ENCODE measurements at regions not wholly inside any gene's neighbourhood (a gene's known extent, or its start where the extent isn't known, plus 50 kb on each side); places are given as distances from the start of the nearest gene placed in this dataset.

DNA sequence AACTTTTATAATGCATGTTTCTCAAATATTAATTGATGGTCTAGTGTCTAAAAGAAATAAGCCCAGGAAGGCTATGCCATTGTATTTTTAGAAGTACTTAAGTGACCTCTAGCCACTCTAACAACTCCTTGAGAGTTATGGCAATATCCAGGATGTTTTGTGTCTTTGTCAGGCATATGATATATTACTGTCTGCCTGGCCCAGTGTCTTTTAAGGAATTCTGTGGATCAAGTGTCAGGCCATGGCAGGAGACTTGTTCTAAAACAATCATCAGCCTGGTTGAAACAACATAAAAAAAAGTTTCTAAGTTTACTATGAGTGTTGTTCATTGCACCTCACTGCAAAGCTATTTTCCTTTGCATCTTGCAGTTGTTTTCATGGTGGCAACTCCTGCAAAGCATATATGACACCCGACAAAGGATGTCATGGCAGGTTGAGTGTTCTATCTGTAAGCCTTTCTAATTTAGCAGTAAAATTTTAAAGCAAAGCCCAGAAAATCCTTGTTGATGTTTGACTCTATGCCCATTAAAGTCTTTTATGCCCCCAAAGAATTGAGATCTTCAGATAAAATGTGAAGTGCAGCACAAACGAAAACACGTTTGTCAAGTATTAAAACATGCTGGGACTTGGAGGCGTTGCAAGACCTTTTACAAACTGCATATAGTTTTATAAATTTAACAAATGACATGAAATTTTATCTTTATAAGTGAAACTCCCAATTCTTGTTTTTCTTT lies 89.5 kb upstream of the SLC38A2 start:
- peaks cover 43% of the 10 kb centered on the region for H3K4me1 Mint-ChIP-seq (ENCODE audit: low read depth)
- H3K9me3 Mint-ChIP-seq, result no peaks in the 10 kb centered on the region
- H3K4me3 Mint-ChIP-seq, result no peak overlapping the region
- CTCF ChIA-PET, result no interaction called here
- DNase-seq, result no peak
- no peak overlapping the region for H3K27ac Mint-ChIP-seq
- H3K27me3 Mint-ChIP-seq (ENCODE audit: low read depth), result no peaks in the 10 kb centered on the region
- H3K36me3 Mint-ChIP-seq (ENCODE audit: low read depth), result no peaks in the 10 kb centered on the region
- intact Hi-C loops (cut with micrococcal nuclease), result loop anchor here (2.0 kb wide), 1 partner anchor 251 kb away; no protein-coding TSS in a partner anchor

DNA sequence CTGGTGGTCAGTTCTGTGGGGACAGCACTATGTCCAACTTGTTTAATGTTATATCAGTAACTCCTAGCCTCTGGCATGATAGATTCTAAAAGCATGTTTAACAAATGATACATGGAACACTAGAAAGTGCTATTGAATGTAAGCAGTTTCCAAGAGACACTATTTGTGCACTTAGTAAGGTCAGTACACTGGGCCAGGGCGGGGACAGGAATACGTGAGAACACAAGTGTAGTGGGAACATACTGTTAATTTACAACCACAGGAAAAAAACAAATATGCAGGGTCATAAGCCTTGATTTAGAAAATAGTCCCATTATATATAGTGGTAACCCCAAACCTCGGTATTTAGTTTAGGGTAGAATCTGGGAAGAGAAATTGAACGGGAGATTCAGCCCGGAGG lies 88.9 kb upstream of the SLC38A2 start:
- H3K36me3 Mint-ChIP-seq (ENCODE audit: low read depth), result no peaks in the 10 kb centered on the region
- DNase-seq, result no peak
- peaks cover 50% of the 10 kb centered on the region for H3K4me1 Mint-ChIP-seq (ENCODE audit: low read depth)
- no peaks in the 10 kb centered on the region for H3K27me3 Mint-ChIP-seq (ENCODE audit: low read depth)
- H3K4me3 Mint-ChIP-seq, result no peak overlapping the region
- CTCF ChIA-PET, result no interaction called here
- no peaks in the 10 kb centered on the region for H3K9me3 Mint-ChIP-seq
- intact Hi-C loops (cut with micrococcal nuclease), result loop anchor here (2.0 kb wide), 1 partner anchor 251 kb away; no protein-coding TSS in a partner anchor
- H3K27ac Mint-ChIP-seq, result no peak overlapping the region

DNA sequence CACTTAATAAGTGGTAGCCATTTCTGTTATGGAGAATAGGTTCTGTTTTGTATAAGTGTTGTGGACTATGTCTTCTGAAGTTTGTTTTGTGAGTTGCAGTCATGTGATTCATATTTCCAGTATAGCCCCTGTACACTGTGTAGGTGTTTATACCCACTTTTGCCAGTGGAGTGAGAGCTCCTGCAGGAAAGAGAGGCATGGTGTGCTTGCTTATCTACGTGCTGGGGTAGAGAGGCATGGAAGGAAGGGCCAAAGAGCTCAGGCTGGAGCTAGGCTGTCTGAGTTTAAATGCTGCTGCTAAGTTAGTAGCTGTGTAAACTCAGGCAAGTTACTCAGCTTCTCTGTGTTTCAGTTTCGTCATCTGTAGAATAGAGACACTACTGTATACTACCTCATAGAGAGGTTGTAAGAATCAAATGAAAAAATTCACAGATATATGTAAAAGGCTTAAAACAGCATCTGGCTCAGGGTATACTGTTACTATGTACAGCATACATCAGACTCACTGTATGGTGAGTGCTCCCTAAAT lies 88.2 kb upstream of the SLC38A2 start:
- Mint-ChIP-seq H3K27me3 (ENCODE audit: low read depth) (no peaks in the 10 kb centered on the region), H3K9me3 (no peaks in the 10 kb centered on the region), H3K4me1 (ENCODE audit: low read depth) (peaks cover 57% of the 10 kb centered on the region), H3K27ac (peak overlapping the region; percentile 91), H3K36me3 (ENCODE audit: low read depth) (no peaks in the 10 kb centered on the region), H3K4me3 (peak overlapping the region; percentile 71)
- intact Hi-C loops (cut with micrococcal nuclease), result loop anchor here (1.0 to 2.0 kb wide), 5 partner anchors 57 to 250 kb away; partner anchors contain the start of gene SLC38A2
- peak; percentile 41 for DNase-seq
- CTCF ChIA-PET, result interaction anchor here (1.2 to 1.6 kb wide), 4 partner anchors 10 to 95 kb away, joined by 3 to 6 read pairs (median 4); no protein-coding TSS in a partner anchor

DNA sequence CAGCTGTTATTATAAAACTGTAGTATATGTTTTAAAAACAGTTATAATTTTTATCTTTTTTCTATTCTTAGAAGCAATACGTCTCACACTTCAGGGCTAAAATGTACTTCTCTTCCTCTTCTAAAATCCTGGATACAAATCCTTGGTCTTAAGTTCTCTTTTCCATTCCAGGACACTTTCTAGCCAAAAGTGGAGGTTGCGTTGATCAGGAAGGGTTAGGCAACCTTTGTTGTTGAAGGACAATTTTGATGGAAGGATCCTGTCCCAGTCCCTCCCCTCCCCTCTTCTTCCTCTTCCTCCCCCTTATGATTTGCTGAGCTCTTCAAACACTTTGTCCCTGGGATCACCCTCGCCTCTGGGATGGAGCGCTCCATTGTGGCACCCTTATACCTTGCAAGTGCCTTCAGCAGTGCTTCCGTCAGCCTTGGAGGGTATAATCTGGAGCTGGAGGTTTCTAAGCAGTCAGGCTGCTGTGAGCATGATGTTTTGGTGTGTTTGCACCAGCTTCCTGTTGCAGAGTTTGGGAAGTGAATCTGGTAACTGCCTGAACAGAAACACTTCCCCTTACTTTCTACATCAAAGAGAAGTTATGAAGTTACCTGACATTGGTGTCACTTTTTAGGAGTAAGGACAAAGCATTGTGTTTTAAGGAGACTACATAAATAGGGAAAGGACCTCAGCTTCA lies 87.4 kb upstream of the SLC38A2 start:
- Mint-ChIP-seq H3K36me3 (ENCODE audit: low read depth) (no peaks in the 10 kb centered on the region), H3K27ac (peak overlapping the region; percentile 91), H3K27me3 (ENCODE audit: low read depth) (no peaks in the 10 kb centered on the region), H3K9me3 (no peaks in the 10 kb centered on the region), H3K4me3 (peak overlapping the region; percentile 71), H3K4me1 (ENCODE audit: low read depth) (peaks cover 64% of the 10 kb centered on the region)
- CTCF ChIA-PET, result interaction anchor here (0.6 to 1.6 kb wide), 8 partner anchors 9 to 752 kb away, joined by 3 to 6 read pairs (median 4); no protein-coding TSS in a partner anchor
- intact Hi-C loops (cut with micrococcal nuclease), result loop anchor here (1.0 to 10.0 kb wide), 12 partner anchors 9 to 1115 kb away; partner anchors contain the start of gene SLC38A2
- DNase-seq, result peak; percentile 48

DNA sequence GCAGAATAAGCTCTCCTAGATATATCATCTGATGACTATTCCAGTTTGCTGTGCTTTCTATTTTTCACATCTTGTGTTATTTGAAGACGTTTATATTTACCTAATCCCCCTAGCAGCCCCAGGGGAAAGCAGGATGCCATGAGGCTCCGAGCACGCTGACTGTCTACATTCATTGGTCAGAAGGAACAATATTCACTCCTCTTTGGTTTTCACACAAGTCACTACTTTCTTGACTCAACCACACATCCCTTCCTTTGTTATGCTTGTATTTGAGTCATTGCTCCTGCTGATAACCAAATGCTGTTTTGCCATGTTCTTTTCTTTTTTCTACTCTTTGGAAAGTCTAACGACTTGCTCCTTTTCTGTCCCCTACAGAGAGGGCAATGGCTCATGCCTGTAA lies 86.5 kb upstream of the SLC38A2 start:
- H3K4me1 Mint-ChIP-seq (ENCODE audit: low read depth), result peaks cover 70% of the 10 kb centered on the region
- H3K27ac Mint-ChIP-seq, result peak overlapping the region; percentile 90

DNA sequence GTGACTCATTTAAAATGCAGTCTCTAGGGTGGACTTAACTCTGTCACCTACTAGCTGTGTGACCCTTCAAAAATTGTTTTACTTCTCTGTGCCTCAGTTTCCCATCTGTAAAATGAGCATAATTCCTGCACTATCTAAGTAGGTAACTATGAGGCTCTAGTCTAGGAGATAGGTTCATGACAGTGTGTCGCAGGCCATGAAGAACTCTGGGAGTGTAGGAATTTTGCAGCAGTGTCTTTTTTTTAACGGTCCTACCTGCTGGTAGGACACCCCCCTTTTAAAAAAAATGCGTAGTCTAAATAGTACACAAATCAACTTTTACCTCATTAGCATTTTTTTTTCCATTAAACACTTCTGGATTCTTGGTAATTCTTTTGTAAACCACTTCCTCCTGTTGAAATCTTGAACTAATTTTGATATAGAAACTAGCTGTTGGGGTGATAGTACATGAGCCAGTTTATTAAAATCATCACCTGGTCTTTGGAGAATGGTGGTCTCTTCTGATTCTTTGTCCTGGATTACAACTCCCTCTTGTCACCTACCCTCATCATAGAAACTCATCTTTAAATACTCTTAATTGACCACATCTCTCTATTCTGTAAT lies 86.0 kb upstream of the SLC38A2 start:
- Mint-ChIP-seq H3K4me1 (ENCODE audit: low read depth) (peaks cover 67% of the 10 kb centered on the region), H3K4me3 (peak overlapping the region; percentile 18), H3K36me3 (ENCODE audit: low read depth) (no peaks in the 10 kb centered on the region), H3K27ac (peak overlapping the region; percentile 90), H3K9me3 (no peaks in the 10 kb centered on the region), H3K27me3 (ENCODE audit: low read depth) (no peaks in the 10 kb centered on the region)
- intact Hi-C loops (cut with micrococcal nuclease), result loop anchor here (1.0 to 10.0 kb wide), 8 partner anchors 7 to 1116 kb away; no protein-coding TSS in a partner anchor
- no peak for DNase-seq
- CTCF ChIA-PET, result interaction anchor here (0.7 to 1.0 kb wide), 2 partner anchors 9 to 50 kb away, joined by 3 read pairs; no protein-coding TSS in a partner anchor

More for the DNA sequence above, 86.5 kb upstream of the SLC38A2 start:
- CTCF ChIA-PET, result interaction anchor here (0.7 to 1.4 kb wide), 3 partner anchors 8 to 51 kb away, joined by 3 to 4 read pairs (median 4); no protein-coding TSS in a partner anchor
- H3K9me3 Mint-ChIP-seq, result no peaks in the 10 kb centered on the region
- intact Hi-C loops (cut with micrococcal nuclease), result loop anchor here (1.0 to 10.0 kb wide), 7 partner anchors 8 to 1116 kb away; no protein-coding TSS in a partner anchor
- peak; percentile 61 for DNase-seq
- H3K27me3 Mint-ChIP-seq (ENCODE audit: low read depth), result no peaks in the 10 kb centered on the region
- H3K4me3 Mint-ChIP-seq, result peak overlapping the region; percentile 18
- H3K36me3 Mint-ChIP-seq (ENCODE audit: low read depth), result no peaks in the 10 kb centered on the region

DNA sequence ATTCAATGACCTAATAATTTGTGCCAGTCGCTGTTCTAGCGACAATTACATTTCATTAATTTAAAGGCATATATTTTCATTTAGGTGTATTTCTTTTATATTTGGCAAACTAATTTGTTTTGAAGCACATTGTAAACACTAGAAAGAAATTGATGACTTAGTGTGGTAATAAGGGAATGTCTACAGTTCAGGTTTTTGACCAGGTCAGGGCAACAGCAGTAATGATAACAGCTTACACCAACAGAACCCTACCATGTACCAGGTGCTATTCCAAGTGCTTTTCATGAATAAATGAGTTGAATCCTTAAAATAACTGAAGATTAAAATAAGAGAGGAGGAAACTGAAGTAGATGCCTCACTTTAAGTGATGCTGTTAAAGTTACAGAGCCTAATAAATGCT lies 85.4 kb upstream of the SLC38A2 start:
- CTCF ChIA-PET, result interaction anchor here (1.0 kb wide), 1 partner anchor 8 kb away, joined by 3 read pairs; no protein-coding TSS in a partner anchor
- Mint-ChIP-seq H3K27ac (no peak overlapping the region), H3K4me3 (no peak overlapping the region), H3K27me3 (ENCODE audit: low read depth) (no peaks in the 10 kb centered on the region), H3K9me3 (no peaks in the 10 kb centered on the region), H3K36me3 (ENCODE audit: low read depth) (no peaks in the 10 kb centered on the region), H3K4me1 (ENCODE audit: low read depth) (peaks cover 70% of the 10 kb centered on the region)
- no peak for DNase-seq
- intact Hi-C loops (cut with micrococcal nuclease), result loop anchor here (1.0 to 10.0 kb wide), 4 partner anchors 51 to 1117 kb away; no protein-coding TSS in a partner anchor

DNA sequence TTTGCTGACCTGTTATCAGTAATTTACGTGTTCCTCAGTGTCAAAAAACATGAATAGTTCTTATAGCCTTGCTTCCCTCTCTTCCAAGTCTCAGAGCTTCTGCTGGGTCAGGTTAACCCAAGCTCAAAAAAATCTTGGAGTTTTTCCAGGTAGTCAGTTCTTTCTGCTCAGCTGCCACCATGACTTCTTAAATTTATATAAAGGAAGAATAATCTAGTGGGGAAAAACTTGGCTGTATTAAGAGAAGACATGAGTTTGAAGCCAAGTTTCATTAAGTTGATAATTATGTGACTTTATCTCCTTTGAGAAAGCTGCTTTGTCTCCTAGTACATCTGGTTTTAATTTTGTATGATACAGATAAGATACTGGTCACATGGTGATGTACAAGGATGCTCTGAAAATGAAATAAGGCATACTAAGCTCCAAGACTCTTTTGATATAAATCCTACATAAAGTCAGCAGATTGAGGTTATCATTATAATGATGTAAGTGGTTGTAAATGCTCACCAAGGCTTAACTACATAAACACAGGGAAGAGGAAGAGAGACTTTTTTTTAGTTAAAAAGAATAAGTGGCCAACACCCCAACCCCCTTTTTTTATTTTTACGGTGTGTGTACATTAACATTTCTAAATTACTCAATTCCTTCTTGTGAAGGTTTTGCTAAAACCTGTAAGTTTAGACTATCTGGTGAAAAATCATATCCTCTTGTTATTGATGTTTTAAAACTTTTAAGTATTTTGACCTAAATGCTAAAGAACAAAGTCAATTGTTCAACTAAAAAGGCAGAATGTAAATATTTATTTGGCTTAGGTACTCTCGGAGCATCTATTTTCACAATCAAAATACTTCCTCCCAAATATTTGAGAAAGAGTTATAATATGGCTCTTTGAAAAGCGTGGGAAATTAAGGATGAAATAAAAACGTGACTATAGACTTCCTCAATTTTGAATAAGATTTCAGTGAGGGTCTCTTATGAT lies 84.1 kb upstream of the SLC38A2 start:
- Mint-ChIP-seq H3K36me3 (ENCODE audit: low read depth) (no peaks in the 10 kb centered on the region), H3K27ac (peak overlapping the region; percentile 10), H3K27me3 (ENCODE audit: low read depth) (no peaks in the 10 kb centered on the region), H3K4me1 (ENCODE audit: low read depth) (peaks cover 77% of the 10 kb centered on the region), H3K4me3 (no peak overlapping the region), H3K9me3 (no peaks in the 10 kb centered on the region)
- CTCF ChIA-PET, result interaction anchor here (0.7 to 2.1 kb wide), 2 partner anchors 25 to 60 kb away, joined by 4 to 6 read pairs; no protein-coding TSS in a partner anchor
- no peak for DNase-seq
- intact Hi-C loops (cut with micrococcal nuclease), result loop anchor here (10.0 kb wide), 2 partner anchors 818 to 1118 kb away; no protein-coding TSS in a partner anchor

DNA sequence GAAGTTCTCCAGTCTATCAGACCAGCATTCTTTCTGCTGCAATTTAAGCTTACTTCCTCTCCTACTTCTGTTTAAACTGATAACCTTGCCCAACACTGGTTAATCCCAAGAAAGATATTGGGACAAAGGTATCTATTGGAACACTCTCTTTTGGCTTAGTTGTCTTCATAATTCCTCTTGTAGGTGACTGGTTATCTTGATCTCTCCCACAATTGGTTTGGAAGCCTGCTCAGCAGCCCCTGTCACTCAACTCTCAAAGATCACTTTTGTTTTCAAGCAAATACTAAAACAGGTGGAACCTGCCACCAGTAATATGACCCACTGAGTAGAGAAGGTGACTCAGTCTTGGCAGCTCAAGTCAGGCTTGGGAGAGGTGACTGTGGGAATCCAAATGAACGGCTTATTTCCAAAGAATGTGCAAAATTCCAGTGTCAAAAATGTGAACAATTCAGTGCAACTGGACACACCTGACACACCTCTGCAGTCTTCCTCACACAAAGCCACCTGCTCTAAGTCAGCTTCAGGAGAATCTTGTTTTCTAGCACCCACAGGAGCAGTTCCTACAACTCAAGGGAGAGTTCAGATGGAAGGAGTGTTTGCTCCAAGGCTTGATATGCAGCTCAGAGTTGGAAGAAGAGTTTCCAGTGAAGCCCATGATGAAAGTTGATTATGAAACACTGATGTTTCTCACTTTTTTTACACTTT lies 83.2 kb upstream of the SLC38A2 start:
- no peaks in the 10 kb centered on the region for H3K36me3 Mint-ChIP-seq (ENCODE audit: low read depth)
- DNase-seq, result peak; percentile 22
- H3K4me1 Mint-ChIP-seq (ENCODE audit: low read depth), result peaks cover 76% of the 10 kb centered on the region
- CTCF ChIA-PET, result interaction anchor here (1.2 to 2.1 kb wide), 2 partner anchors 24 to 68 kb away, joined by 6 read pairs; no protein-coding TSS in a partner anchor
- no peaks in the 10 kb centered on the region for H3K27me3 Mint-ChIP-seq (ENCODE audit: low read depth)
- peak overlapping the region; percentile 73 for H3K27ac Mint-ChIP-seq
- intact Hi-C loops (cut with micrococcal nuclease), result loop anchor here (1.0 to 10.0 kb wide), 3 partner anchors 83 to 1119 kb away; partner anchors contain the start of gene SLC38A2
- peak overlapping the region; percentile 7 for H3K4me3 Mint-ChIP-seq
- no peaks in the 10 kb centered on the region for H3K9me3 Mint-ChIP-seq

DNA sequence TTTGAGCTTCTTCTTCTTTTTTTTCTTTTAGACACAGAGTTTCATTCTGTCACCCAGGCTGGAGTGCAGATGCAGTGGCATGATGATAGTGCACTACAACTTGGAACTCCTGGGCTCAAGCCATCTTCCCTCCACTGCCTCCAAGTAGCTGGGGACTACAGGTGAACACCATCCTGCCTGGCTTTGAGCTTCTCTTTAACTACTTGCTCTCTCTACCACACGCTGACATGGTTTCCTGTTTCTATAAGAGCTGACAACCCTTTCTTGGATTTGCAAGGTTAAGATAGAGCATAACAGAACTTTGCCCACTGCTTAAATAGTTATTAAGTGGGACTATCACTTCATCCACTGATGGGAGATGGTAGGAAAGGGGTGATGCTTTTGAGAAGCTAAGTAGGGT lies 82.4 kb upstream of the SLC38A2 start:
- intact Hi-C loops (cut with micrococcal nuclease), result loop anchor here (1.0 to 10.0 kb wide), 3 partner anchors 83 to 1120 kb away; partner anchors contain the start of gene SLC38A2
- no peak for DNase-seq
- no peaks in the 10 kb centered on the region for H3K27me3 Mint-ChIP-seq (ENCODE audit: low read depth)
- H3K27ac Mint-ChIP-seq, result no peak overlapping the region
- peaks cover 76% of the 10 kb centered on the region for H3K4me1 Mint-ChIP-seq (ENCODE audit: low read depth)
- H3K9me3 Mint-ChIP-seq, result no peaks in the 10 kb centered on the region
- H3K36me3 Mint-ChIP-seq (ENCODE audit: low read depth), result no peaks in the 10 kb centered on the region
- no peak overlapping the region for H3K4me3 Mint-ChIP-seq
- CTCF ChIA-PET, result interaction anchor here (0.6 to 2.1 kb wide), 3 partner anchors 22 to 67 kb away, joined by 3 to 6 read pairs (median 6); no protein-coding TSS in a partner anchor

Measured in activated naive CD4-positive, alpha-beta T cell treated with anti-CD3 and anti-CD28 coated beads for 36 hours (primary cell).